ENCODE measurements at regions not wholly inside any gene's neighbourhood (a gene's known extent, or its start where the extent isn't known, plus 50 kb on each side); places are given as distances from the start of the nearest gene placed in this dataset.
"Not testable (repeated sequence)": the region's sequence is repeated elsewhere in the genome, so short reads cannot be mapped to it uniquely, and the experiment has no call there.

DNA sequence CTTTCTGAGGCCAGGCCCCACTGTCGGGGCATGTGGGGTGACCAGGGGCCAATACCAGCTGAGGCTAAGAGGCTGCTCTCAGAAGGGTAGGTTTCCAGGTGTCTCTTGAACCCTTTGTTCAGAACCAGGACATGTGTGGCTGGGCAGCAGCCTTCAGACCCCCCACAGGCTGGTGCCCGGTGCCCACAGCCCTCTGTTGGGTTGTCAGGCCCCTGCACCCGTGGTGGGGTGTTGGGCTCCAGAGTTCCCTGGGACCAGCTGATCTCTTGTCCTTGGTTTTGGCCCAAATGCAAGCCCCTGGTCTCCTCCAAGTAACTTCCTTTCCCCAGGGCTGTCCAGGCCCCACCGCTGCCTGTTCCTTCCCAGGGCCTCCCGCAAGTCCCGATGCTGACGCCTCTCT is 226.0 kb downstream of the TMEM121 start:
- H3K36me3 Mint-ChIP-seq (ENCODE audit: low read depth); H3K4me3 Mint-ChIP-seq; DNase-seq; CTCF ChIA-PET; ATAC-seq (ENCODE audit: low read depth); intact Hi-C loops (cut with micrococcal nuclease); H3K27ac Mint-ChIP-seq; H3K9me3 Mint-ChIP-seq; POLR2A ChIA-PET; H3K27me3 Mint-ChIP-seq: not testable (repeated sequence)
- peaks cover 26% of the 10 kb centered on the region for H3K4me1 Mint-ChIP-seq

DNA sequence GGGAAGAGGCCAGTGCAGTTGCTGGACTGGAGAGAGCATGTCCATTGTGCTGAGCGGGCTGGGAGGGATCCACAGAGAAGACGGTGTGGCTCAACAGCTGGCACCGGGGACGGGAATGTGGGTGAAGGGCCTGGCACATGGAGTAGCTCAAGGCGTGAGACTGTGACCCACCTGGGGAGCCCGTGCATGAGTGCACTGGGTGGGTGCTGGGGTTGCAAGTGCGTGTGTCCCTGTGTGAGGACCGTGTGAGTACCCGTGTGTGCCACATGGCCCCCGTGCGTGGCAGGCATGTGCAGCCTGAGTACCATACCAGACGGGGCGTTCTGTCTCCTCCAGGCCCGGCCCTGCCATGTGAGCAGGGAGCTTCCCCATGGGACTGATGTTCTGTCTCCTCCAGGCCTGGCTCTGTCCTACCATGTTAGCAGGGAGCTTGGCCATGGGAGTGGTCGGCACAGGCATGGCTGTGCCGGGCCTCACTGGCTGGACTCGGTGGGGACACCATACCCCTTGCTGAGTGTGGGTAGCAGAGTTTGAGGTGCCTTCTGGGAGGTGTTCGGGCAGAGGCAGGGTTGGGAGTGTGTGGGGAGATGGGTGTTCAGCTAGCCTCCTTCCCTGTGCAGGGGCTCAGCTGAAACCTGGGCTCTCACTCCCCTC is 234.4 kb downstream of the TMEM121 start:
- no peak for DNase-seq
- ChIA-PET POLR2A (no interaction called here), CTCF (no interaction called here)
- H3K9me3 Mint-ChIP-seq: peaks cover 2% of the 10 kb centered on the region
- intact Hi-C loops (cut with micrococcal nuclease): no loop called here
- H3K27ac Mint-ChIP-seq: peak overlapping the region; percentile 63
- TF ChIP-seq, protein P1, sequence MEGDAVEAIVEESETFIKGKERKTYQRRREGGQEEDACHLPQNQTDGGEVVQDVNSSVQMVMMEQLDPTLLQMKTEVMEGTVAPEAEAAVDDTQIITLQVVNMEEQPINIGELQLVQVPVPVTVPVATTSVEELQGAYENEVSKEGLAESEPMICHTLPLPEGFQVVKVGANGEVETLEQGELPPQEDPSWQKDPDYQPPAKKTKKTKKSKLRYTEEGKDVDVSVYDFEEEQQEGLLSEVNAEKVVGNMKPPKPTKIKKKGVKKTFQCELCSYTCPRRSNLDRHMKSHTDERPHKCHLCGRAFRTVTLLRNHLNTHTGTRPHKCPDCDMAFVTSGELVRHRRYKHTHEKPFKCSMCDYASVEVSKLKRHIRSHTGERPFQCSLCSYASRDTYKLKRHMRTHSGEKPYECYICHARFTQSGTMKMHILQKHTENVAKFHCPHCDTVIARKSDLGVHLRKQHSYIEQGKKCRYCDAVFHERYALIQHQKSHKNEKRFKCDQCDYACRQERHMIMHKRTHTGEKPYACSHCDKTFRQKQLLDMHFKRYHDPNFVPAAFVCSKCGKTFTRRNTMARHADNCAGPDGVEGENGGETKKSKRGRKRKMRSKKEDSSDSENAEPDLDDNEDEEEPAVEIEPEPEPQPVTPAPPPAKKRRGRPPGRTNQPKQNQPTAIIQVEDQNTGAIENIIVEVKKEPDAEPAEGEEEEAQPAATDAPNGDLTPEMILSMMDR (IDR thresholded peaks at IDR 0.05): no peak
- H3K27me3 Mint-ChIP-seq: no peaks in the 10 kb centered on the region
- peaks cover 4% of the 10 kb centered on the region for H3K4me1 Mint-ChIP-seq
- ATAC-seq (ENCODE audit: low read depth): peak; percentile 14
- H3K4me3 Mint-ChIP-seq: no peak overlapping the region
- H3K36me3 Mint-ChIP-seq (ENCODE audit: low read depth): peaks cover 3% of the 10 kb centered on the region

DNA sequence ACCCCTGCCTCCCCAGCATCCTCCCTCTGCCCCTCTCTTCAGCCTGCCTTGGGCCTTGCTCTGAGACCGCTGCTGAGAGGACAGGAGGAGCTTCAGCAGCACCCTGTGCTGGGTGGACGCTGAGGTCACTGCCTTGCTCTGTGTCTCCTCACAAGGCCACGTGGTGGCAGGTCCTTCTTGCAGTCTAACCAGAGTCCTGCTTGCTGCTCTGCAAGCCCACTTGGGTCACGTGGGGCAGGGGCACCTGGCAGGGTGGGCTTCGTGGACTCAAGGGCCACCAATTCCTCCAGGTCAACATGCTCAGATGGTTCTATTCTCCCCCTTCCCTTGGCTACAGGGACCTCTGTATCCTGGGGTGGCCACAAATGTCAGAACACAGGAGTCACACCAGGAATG is 235.0 kb downstream of the TMEM121 start:
- intact Hi-C loops (cut with micrococcal nuclease); POLR2A ChIA-PET; H3K27me3 Mint-ChIP-seq; H3K4me1 Mint-ChIP-seq; H3K9me3 Mint-ChIP-seq; H3K36me3 Mint-ChIP-seq (ENCODE audit: low read depth); ATAC-seq (ENCODE audit: low read depth); H3K4me3 Mint-ChIP-seq; CTCF ChIA-PET; DNase-seq: not testable (repeated sequence)
- peak overlapping the region; percentile 8 for H3K27ac Mint-ChIP-seq

DNA sequence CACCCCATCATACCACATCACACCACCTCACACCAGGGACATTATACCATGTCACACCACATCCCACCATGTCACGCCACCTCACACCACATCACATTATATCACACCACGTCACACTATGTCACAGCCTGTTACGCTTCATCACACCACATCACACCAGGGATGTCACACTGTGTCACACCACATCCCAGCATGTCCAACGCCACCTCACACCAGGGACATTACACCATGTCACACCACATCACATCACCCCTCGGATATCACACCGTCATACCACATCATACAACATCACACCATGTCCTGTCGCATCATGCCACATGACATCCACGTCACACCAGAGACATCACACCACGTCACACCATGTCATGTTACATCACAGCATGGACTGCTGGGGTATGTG is 235.5 kb downstream of the TMEM121 start:
- TF ChIP-seq, protein P1 (IDR thresholded peaks at IDR 0.05): no peak
- ChIA-PET CTCF (no interaction called here), POLR2A (no interaction called here)
- peaks cover 12% of the 10 kb centered on the region for H3K36me3 Mint-ChIP-seq (ENCODE audit: low read depth)
- DNase-seq (no peak), ATAC-seq (ENCODE audit: low read depth) (no peak)
- peaks cover 2% of the 10 kb centered on the region for H3K9me3 Mint-ChIP-seq
- no peak overlapping the region for H3K4me3 Mint-ChIP-seq
- peak overlapping the region; percentile 8 for H3K27ac Mint-ChIP-seq
- intact Hi-C loops (cut with micrococcal nuclease): no loop called here
- no peaks in the 10 kb centered on the region for H3K27me3 Mint-ChIP-seq
- H3K4me1 Mint-ChIP-seq: peaks cover 4% of the 10 kb centered on the region

DNA sequence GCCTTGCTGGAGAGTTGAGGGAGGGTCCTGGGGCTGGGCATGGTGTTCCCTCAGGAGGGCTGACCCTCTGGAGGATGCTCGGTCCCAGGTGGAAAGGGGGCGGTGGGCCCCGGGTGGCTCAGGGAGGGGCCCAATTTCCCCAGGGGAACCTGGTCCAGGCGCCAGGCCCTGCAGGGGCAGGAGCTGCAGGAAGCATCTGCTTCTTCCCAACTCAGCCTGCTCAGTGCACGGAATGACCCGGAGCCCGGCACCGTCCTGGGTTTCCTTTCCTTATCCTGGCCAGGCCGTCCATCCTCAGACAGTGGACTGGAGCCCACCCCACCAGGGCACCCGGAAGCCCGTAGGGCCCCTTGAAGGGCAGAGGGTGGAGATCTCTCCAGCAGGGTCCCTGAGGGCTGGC is 235.9 kb downstream of the TMEM121 start:
- DNase-seq; H3K9me3 Mint-ChIP-seq; H3K4me3 Mint-ChIP-seq; intact Hi-C loops (cut with micrococcal nuclease); POLR2A ChIA-PET; ATAC-seq (ENCODE audit: low read depth); H3K4me1 Mint-ChIP-seq; CTCF ChIA-PET; H3K27me3 Mint-ChIP-seq; H3K27ac Mint-ChIP-seq: not testable (repeated sequence)
- peaks cover 12% of the 10 kb centered on the region for H3K36me3 Mint-ChIP-seq (ENCODE audit: low read depth)

DNA sequence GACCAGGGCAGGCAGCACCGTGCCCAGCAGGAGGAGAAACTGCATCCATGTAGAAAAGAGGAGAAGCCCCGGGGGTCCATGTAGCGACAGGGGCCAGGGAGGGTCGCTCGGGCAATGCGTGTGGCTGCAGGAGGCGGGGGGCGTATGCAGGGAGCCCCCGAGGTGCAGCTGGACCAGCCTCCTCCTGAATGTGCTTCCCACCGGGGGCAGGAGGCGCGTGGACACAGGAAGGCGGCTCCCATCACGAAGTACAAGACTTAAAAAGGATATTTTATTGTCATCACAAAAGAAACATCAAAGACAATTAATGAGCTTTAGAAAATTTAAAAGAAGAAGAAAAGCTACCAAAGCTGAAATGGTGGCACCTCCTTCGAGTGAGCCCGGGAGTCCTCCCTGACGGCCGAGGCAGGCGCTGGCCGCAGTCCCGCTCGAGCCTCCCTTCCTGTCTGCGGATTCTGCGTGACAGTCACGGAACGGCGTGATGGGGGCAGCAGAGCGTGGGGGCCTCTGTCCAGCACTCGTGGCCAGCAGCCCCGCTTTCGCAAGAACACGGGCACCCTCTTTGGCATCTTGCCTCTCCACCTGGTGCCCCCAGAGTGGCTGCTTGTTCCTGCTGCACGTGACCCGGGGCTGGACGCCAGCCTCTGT is 238.0 kb downstream of the TMEM121 start:
- H3K4me1 Mint-ChIP-seq; intact Hi-C loops (cut with micrococcal nuclease); ATAC-seq (ENCODE audit: low read depth); CTCF ChIA-PET; H3K27me3 Mint-ChIP-seq; POLR2A ChIA-PET; H3K4me3 Mint-ChIP-seq; DNase-seq; H3K27ac Mint-ChIP-seq; H3K9me3 Mint-ChIP-seq: not testable (repeated sequence)
- H3K36me3 Mint-ChIP-seq (ENCODE audit: low read depth): peaks cover 19% of the 10 kb centered on the region

DNA sequence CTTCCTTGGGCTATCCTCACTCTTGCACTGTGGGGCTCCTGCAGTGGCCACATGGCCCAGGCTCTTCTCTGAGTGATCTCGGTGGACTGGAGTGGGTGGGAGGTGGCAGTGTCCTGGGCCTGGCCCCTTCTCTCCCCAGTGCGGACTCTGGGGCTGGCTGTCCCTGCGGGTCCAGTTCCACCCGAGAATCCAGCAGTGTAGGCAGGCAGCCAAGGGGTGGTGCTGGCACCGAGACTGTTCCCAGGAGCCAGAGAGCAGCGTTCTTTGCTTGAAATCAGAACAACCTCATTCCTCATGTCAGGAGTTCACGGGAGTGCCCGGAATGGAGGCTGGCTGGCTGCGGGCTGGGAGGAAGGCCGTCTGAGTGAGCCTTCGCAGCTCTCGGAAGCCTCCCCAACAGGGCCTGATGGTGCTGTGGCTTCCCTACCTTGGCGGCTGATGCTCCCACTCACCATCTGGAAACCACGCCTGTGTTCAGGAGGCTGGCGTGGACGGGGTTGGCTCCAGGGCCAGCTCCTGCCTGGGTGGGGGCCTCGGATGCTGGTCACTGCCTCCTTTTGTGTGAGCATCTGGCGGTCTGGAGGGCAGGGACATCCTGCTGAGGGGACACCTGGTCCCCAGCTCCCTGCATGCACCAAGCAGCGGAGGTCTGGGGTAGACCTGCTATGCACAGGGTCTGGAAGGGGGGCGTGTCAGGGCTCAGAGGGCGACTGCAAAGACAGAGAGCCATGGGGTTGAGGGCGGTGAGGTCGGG is 238.9 kb downstream of the TMEM121 start:
- peaks cover 28% of the 10 kb centered on the region for H3K36me3 Mint-ChIP-seq (ENCODE audit: low read depth)
- POLR2A ChIA-PET; H3K27me3 Mint-ChIP-seq; CTCF ChIA-PET; H3K4me3 Mint-ChIP-seq; H3K9me3 Mint-ChIP-seq; ATAC-seq (ENCODE audit: low read depth); H3K27ac Mint-ChIP-seq; H3K4me1 Mint-ChIP-seq; intact Hi-C loops (cut with micrococcal nuclease); DNase-seq: not testable (repeated sequence)
